Epithelial cell of esophagus (primary cell): ENCODE measurements at regions not wholly inside any gene's neighbourhood (a gene's known extent, or its start where the extent isn't known, plus 50 kb on each side); places are given as distances from the start of the nearest gene placed in this dataset.
A peak's percentile ranks its signal among the peaks of the same experiment; 100 is the strongest.
"Not testable (repeated sequence)": the region's sequence is repeated elsewhere in the genome, so short reads cannot be mapped to it uniquely, and the experiment has no call there.

Source experiments
- DNase-seq: peaks from one replicate; pipeline ENCODE4 v3.0.0; 2010; ENCODE audit warnings: low read depth
- H3K4me3 ChIP-seq: 2 replicates; pipeline ENCODE4 v1.5.1; 2011; ENCODE audit warnings: mild to moderate bottlenecking, low read length, control low read depth
- TF ChIP-seq, protein P1 (sequence below): IDR thresholded peaks from 2 replicates; pipeline ENCODE4 v1.5.1; 2011; ENCODE audit warnings: low read depth, mild to moderate bottlenecking, low read length, control low read depth, inconsistent platforms; ENCODE audit not compliant: insufficient read depth; ENCODE audit errors: missing control alignments

- H3K4me3 ChIP-seq, result no peak overlapping the region
- TF ChIP-seq, protein P1, sequence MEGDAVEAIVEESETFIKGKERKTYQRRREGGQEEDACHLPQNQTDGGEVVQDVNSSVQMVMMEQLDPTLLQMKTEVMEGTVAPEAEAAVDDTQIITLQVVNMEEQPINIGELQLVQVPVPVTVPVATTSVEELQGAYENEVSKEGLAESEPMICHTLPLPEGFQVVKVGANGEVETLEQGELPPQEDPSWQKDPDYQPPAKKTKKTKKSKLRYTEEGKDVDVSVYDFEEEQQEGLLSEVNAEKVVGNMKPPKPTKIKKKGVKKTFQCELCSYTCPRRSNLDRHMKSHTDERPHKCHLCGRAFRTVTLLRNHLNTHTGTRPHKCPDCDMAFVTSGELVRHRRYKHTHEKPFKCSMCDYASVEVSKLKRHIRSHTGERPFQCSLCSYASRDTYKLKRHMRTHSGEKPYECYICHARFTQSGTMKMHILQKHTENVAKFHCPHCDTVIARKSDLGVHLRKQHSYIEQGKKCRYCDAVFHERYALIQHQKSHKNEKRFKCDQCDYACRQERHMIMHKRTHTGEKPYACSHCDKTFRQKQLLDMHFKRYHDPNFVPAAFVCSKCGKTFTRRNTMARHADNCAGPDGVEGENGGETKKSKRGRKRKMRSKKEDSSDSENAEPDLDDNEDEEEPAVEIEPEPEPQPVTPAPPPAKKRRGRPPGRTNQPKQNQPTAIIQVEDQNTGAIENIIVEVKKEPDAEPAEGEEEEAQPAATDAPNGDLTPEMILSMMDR, result no peak
- peak; percentile 34 for DNase-seq
Observed at GRCh38 chr14:80275208-80275850, 64.0 kb upstream of the DIO2 start.

GRCh38 chr14:80274310-80274709, 63.0 kb upstream of the DIO2 start:
- not testable (repeated sequence) for DNase-seq

DNA sequence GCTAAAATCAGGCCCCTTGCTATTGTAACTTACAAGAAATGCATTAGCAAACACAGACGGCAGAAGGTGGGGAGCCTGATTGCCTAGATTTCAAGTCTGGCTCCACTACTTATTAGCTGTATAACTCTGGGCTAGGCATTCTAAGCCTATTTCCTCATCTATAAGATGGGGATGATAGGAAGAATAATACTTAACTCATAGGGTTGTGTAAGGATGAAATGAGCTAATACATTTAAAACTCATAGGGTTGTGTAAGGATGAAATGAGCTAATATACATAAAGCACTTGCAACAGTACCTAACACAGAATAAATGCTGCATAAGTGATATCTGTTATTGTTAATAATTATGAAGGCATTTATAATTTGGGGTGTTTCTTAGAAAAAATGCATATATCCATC, 60.1 kb upstream of the DIO2 start:
- H3K4me3 ChIP-seq, result no peak overlapping the region
- peak; percentile 46 for DNase-seq
- TF ChIP-seq, protein P1, result no peak

More at GRCh38 chr14:80274310-80274709, 63.0 kb upstream of the DIO2 start:
- not testable (repeated sequence) for H3K4me3 ChIP-seq

DNA sequence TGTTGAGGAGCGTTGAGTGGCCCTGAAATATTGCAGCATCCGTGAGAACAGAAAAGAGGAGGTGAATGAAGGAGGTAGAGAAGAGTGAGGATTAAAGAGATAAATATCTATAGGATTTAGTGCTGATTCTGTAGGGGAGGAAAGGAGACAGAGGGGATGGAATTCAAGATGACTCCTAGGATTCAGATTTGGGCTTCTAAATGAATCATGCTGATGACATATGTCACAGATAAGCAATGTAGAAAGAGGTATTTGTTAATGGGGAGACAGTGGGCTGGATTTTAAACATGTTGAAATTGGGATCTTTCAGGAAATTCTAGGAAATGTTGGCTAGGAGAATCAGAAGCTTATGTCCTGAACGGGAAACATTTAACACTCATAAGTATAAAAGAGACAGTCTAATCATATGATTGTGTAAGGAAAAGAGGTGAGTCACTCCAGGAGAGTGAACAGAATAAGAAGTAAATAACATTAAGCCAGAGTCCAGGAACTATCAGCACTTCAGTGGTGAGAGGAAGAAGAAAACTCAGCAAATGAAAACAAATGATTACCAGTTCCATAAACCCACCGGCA, 58.1 kb upstream of the DIO2 start:
- TF ChIP-seq, protein P1, result no peak
- no peak overlapping the region for H3K4me3 ChIP-seq
- peak; percentile 56 for DNase-seq

DNA sequence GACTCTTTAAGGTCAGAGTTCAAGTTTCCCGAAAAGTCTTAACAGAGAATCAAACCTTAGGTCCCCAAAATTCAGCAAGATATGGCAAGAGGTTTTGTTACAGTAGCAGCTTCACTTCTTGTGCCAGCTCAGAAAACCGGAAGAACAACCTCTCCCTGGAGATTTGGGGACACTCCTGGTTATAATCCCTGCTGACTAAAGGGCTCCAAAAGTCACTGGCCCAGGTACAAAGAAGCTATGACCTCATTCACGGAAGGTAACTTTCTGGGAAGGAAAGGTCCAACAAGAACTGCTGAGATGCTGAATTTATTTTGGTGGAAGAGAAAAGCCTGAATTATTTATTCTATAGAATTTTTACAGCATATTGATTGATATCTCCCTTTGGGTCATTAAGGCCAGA, 55.6 kb upstream of the DIO2 start:
- no peak overlapping the region for H3K4me3 ChIP-seq
- DNase-seq, result peak; percentile 38
- TF ChIP-seq, protein P1, result no peak

DNA sequence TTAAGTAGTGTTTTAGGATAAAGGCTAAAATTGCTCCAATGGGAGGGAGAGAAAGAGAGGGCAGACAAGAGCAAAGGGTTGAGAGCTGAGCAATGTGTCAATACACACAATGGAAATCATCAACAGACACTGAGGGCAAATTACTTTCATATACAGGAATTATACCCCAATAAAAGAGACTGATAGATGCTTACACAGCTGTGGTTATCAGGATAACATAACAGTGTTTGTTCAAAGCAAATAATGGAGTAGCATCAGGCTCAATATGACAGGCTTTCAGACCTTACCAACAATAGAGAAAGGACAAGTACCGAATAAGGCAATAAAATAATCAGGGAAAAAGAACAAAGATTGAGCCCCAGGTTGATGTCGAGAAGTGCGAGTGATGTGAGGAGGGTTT, 53.4 kb upstream of the DIO2 start:
- TF ChIP-seq, protein P1, result no peak
- no peak overlapping the region for H3K4me3 ChIP-seq
- DNase-seq, result no peak
